H1 (cell line): ENCODE measurements at regions not wholly inside any gene's neighbourhood (a gene's known extent, or its start where the extent isn't known, plus 50 kb on each side); places are given as distances from the start of the nearest gene placed in this dataset.

Source experiments
- CTCF ChIA-PET: fragments of 300-600 bp; sonication (Branson Sonifier 250); formaldehyde crosslinking; loops from one replicate; lab custom pipeline; 2021; ENCODE audit not compliant: partially characterized antibody; lab: Charles Lee
- POLR2A ChIA-PET: fragments of 300-600 bp; sonication (Branson Sonifier 250); formaldehyde crosslinking; loops from one replicate; lab custom pipeline; 2021; ENCODE audit warnings: inconsistent platforms; ENCODE audit not compliant: partially characterized antibody; lab: Charles Lee
- DNase-seq, 2 experiments: peaks; one replicate each; pipeline versions ENCODE4 v3.0.0 to v3.0.0-alpha.2; 2010 to 2022; ENCODE audit warnings: low spot score in 2 of 2, low read depth in 1 of 2, mixed read lengths in 1 of 2
- FAIRE-seq: peaks from 2 replicates; lab custom pipeline; 2011; peaks lifted over from hg19 to GRCh38; lab: Jason Lieb, UNC
- H2AFZ ChIP-seq: 2 replicates; pipeline ENCODE4 v1.8.1; 2012; ENCODE audit warnings: low read length, inconsistent platforms
- H2AK5ac ChIP-seq: 2 replicates; pipeline ENCODE4 v1.6.1; 2013; ENCODE audit warnings: low read depth, low read length
- H2BK120ac ChIP-seq: replicated peaks from 2 replicates; pipeline ENCODE3; 2013; ENCODE audit warnings: low read depth, low read length, inconsistent platforms
- H2BK12ac ChIP-seq: 2 replicates; pipeline ENCODE4 v1.6.1; 2013; ENCODE audit warnings: low read depth, low read length
- H2BK15ac ChIP-seq: 2 replicates; pipeline ENCODE4 v1.6.1; 2013; ENCODE audit warnings: low read length
- H2BK20ac ChIP-seq: 2 replicates; pipeline ENCODE4 v1.6.1; 2013; ENCODE audit warnings: low read length
- H2BK5ac ChIP-seq: 2 replicates; pipeline ENCODE4 v1.6.1; 2013; ENCODE audit warnings: low read depth, low read length
- H3K14ac ChIP-seq: 2 replicates; pipeline ENCODE4 v1.6.1; 2013; ENCODE audit warnings: inconsistent platforms; ENCODE audit not compliant: insufficient read length
- H3K18ac ChIP-seq: 2 replicates; pipeline ENCODE4 v1.6.1; 2013; ENCODE audit warnings: low read length; ENCODE audit errors: extremely low read depth
- H3K23ac ChIP-seq: 2 replicates; pipeline ENCODE4 v1.6.1; 2013; ENCODE audit warnings: inconsistent platforms; ENCODE audit not compliant: insufficient read length
- H3K23me2 ChIP-seq: 2 replicates; pipeline ENCODE4 v1.6.1; 2013; ENCODE audit warnings: low read depth, low read length
- H3K27ac ChIP-seq: 2 replicates; pipeline ENCODE4 v1.6.1; 2011; ENCODE audit warnings: low read depth, low read length, inconsistent platforms
- H3K27me3 ChIP-seq, 4 experiments: replicated peaks in 1 of 4; 1 replicate in 1 of 4; 2 replicates in 3 of 4; pipeline versions ENCODE4 v1.6.1 to v1.8.1; 2011 to 2013; ENCODE audit warnings: low read length in 3 of 4, mild to moderate bottlenecking in 3 of 4, inconsistent platforms in 2 of 4, mixed read lengths in 2 of 4, moderate library complexity in 1 of 4; ENCODE audit not compliant: control insufficient read depth in 3 of 4, insufficient read depth in 3 of 4; ENCODE audit errors: extremely low read depth in 1 of 4
- H3K36me3 ChIP-seq, 4 experiments: 2 replicates each; pipeline versions ENCODE4 v1.6.1 to v1.8.1; 2011 to 2013; ENCODE audit warnings: mild to moderate bottlenecking in 4 of 4, low read length in 3 of 4, moderate library complexity in 2 of 4, control low read depth in 1 of 4, inconsistent platforms in 1 of 4; ENCODE audit not compliant: insufficient read depth in 4 of 4, control insufficient read depth in 2 of 4
- H3K4ac ChIP-seq: replicated peaks from 2 replicates; pipeline ENCODE3; 2013; ENCODE audit warnings: low read length, low read depth, mixed read lengths, inconsistent platforms; ENCODE audit not compliant: insufficient read length
- H3K4me1 ChIP-seq, 4 experiments: replicated peaks in 1 of 4; 1 replicate in 1 of 4; 2 replicates in 3 of 4; pipeline versions ENCODE4 v1.6.1 to v1.8.1; 2011 to 2013; ENCODE audit warnings: low read length in 3 of 4, inconsistent platforms in 2 of 4, mixed read lengths in 1 of 4; ENCODE audit not compliant: insufficient read depth in 4 of 4, control insufficient read depth in 3 of 4
- H3K4me2 ChIP-seq, 2 experiments: 2 replicates each; pipeline versions ENCODE4 v1.6.1 to v1.8.1; 2011 to 2013; ENCODE audit warnings: low read depth in 2 of 2, low read length in 2 of 2, control low read depth in 1 of 2, inconsistent platforms in 1 of 2, mild to moderate bottlenecking in 1 of 2; ENCODE audit not compliant: insufficient read depth in 1 of 2
- H3K4me3 ChIP-seq, 4 experiments: fragments of 200-600, 300-600 bp in 1 of 4; sonication (generic), shearing (Covaris generic), sonication (Bioruptor Twin) in 1 of 4; 2 replicates each; pipeline versions ENCODE4 v1.5.1 to v1.8.1; 2011 to 2016; ENCODE audit warnings: low read length in 4 of 4, low read depth in 3 of 4, control low read depth in 2 of 4, inconsistent platforms in 2 of 4, mild to moderate bottlenecking in 2 of 4, mixed read lengths in 1 of 4, moderate library complexity in 1 of 4; ENCODE audit not compliant: insufficient read depth in 2 of 4; ENCODE audit errors: extremely low read depth in 1 of 4
- H3K56ac ChIP-seq: replicated peaks from 2 replicates; pipeline ENCODE3; 2013; ENCODE audit warnings: low read depth, mild to moderate bottlenecking, mixed read lengths, low read length, inconsistent platforms; ENCODE audit not compliant: insufficient read length
- H3K79me1 ChIP-seq: 2 replicates; pipeline ENCODE4 v1.6.1; 2013; ENCODE audit warnings: low read depth, low read length, control low read depth
- H3K79me2 ChIP-seq, 2 experiments: 2 replicates each; pipeline versions ENCODE4 v1.6.1 to v1.8.1; 2012 to 2013; ENCODE audit warnings: low read length in 2 of 2, mild to moderate bottlenecking in 2 of 2, inconsistent platforms in 1 of 2; ENCODE audit not compliant: insufficient read depth in 2 of 2, control insufficient read depth in 1 of 2
- H3K9ac ChIP-seq, 4 experiments: replicated peaks in 1 of 4; 1 replicate in 1 of 4; 2 replicates in 3 of 4; pipeline versions ENCODE4 v1.6.1 to v1.8.1; 2011 to 2013; ENCODE audit warnings: low read depth in 3 of 4, low read length in 3 of 4, control low read depth in 2 of 4, mild to moderate bottlenecking in 2 of 4, moderate library complexity in 2 of 4, inconsistent platforms in 1 of 4; ENCODE audit errors: extremely low read depth in 1 of 4
- H3K9me3 ChIP-seq, 2 experiments: 2 replicates each; pipeline versions ENCODE4 v1.6.1 to v1.8.1; 2012 to 2013; ENCODE audit warnings: mild to moderate bottlenecking in 2 of 2, moderate library complexity in 2 of 2, control low read depth in 1 of 2, inconsistent platforms in 1 of 2, low read depth in 1 of 2, low read length in 1 of 2, mixed read lengths in 1 of 2; ENCODE audit not compliant: insufficient read depth in 2 of 2
- H4K20me1 ChIP-seq, 2 experiments: replicated peaks in 1 of 2; 2 replicates each; pipeline versions ENCODE3 to v1.8.1; 2011 to 2013; ENCODE audit warnings: inconsistent platforms in 2 of 2, low read length in 2 of 2, mild to moderate bottlenecking in 1 of 2; ENCODE audit not compliant: insufficient read depth in 2 of 2, control insufficient read depth in 1 of 2
- H4K5ac ChIP-seq: 2 replicates; pipeline ENCODE4 v1.6.1; 2013; ENCODE audit warnings: low read length, low read depth, mixed read lengths, inconsistent platforms; ENCODE audit not compliant: insufficient read length
- H4K8ac ChIP-seq: 2 replicates; pipeline ENCODE4 v1.8.0; 2013; ENCODE audit warnings: mild to moderate bottlenecking, moderate library complexity, low read length, inconsistent platforms; ENCODE audit not compliant: insufficient read depth; ENCODE audit errors: extremely low read depth
- H4K91ac ChIP-seq: replicated peaks from 2 replicates; pipeline ENCODE3; 2013; ENCODE audit warnings: low read length, mixed read lengths, inconsistent platforms; ENCODE audit not compliant: insufficient read length
- CHD2 ChIP-seq: IDR thresholded peaks from 2 replicates; pipeline ENCODE4 v1.6.1; 2012; ENCODE audit warnings: low read length, improper control_type of control experiment
- WGBS, 2 experiments: shearing (Covaris generic) in 1 of 2; methylation state at CpG; one replicate each; pipeline versions ENCODE4 v1.1.6 to v1.1.7; 2013 to 2015; ENCODE audit warnings: low lambda C conversion rate in 2 of 2, mixed read lengths in 2 of 2, inconsistent platforms in 1 of 2, low coverage in 1 of 2, missing lambda C conversion rate in 1 of 2; ENCODE audit not compliant: insufficient replicate concordance in 2 of 2, insufficient coverage in 1 of 2, insufficient read length in 1 of 2; ENCODE audit errors: extremely low coverage in 1 of 2, missing lambda C conversion rate in 1 of 2; 5-methylcytosine and 5-hydroxymethylcytosine counted together

GRCh38 chr4:138672393-138672976, 343.1 kb upstream of the NOCT start:
- H3K79me2 ChIP-seq: no peaks in the 10 kb centered on the region
- H3K23ac ChIP-seq: no peak overlapping the region
- H3K56ac ChIP-seq: no peak overlapping the region
- ChIA-PET POLR2A (interaction anchor here (1.5 kb wide), 1 partner anchor 14 kb away, joined by 5 read pairs; no protein-coding TSS in a partner anchor), CTCF (no interaction called here)
- H3K27me3 ChIP-seq: no peaks in the 10 kb centered on the region
- whole genome bisulfite sequencing, 2 experiments: 94% methylated on average over 9 of the region's 9 CpGs; no CpG with 5 or more reads in 1 of the 2 experiments
- no peaks in the 10 kb centered on the region for H3K23me2 ChIP-seq
- H3K14ac ChIP-seq: no peak overlapping the region
- H2BK12ac ChIP-seq: peak overlapping the region; percentile 71; the same call in 1 of the 2 replicates
- H2BK15ac ChIP-seq: no peak overlapping the region
- H4K5ac ChIP-seq: no peak overlapping the region
- no peaks in the 10 kb centered on the region for H3K36me3 ChIP-seq
- no peak for FAIRE-seq
- H3K9me3 ChIP-seq: no peaks in the 10 kb centered on the region
- H3K27ac ChIP-seq: no peak overlapping the region
- no peak overlapping the region for H4K8ac ChIP-seq
- H3K4me2 ChIP-seq: no peak overlapping the region
- H3K79me1 ChIP-seq: no peaks in the 10 kb centered on the region
- H3K9ac ChIP-seq: no peak overlapping the region
- H4K20me1 ChIP-seq: no peaks in the 10 kb centered on the region
- no peak for DNase-seq
- peak overlapping the region; percentile 1 for H2BK120ac ChIP-seq
- no peak overlapping the region for H3K4me3 ChIP-seq
- H3K4me1 ChIP-seq: peaks cover 0 to 11% (median 3%) of the 10 kb centered on the region in 4 experiments; a peak in 5 of 7 replicates
- peak overlapping the region; percentile 88; the same call in 1 of the 2 replicates for H3K18ac ChIP-seq
- peak overlapping the region; percentile 59 for H4K91ac ChIP-seq
- no peak overlapping the region for H2AK5ac ChIP-seq
- H2BK5ac ChIP-seq: no peak overlapping the region
- H2BK20ac ChIP-seq: peak overlapping the region; percentile 24; the same call in 1 of the 2 replicates
- H2AFZ ChIP-seq: peak overlapping the region; percentile 16; the same call in 1 of the 2 replicates
- H3K4ac ChIP-seq: no peak overlapping the region
- TF ChIP-seq CHD2: no peak
